ENCODE measurements at regions not wholly inside any gene's neighbourhood (a gene's known extent, or its start where the extent isn't known, plus 50 kb on each side); places are given as distances from the start of the nearest gene placed in this dataset.

DNA sequence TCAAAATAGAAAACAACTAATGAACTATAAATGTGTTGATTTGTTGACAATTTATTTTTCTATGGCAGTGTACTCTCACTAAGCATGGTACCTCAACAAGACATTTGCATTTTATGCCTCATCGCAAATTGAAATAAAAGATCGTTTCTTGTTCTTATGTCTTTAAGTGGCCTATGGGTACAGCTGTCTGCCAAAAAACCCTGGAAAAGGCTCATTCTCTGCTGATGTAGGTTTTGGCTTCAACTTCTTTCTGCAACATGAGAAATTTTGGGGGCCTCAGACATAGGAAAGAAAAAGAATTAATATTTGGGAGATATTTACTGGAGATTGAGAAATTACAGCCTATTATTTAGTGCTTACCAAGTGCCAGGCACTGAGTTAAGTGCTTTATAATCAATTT is 205.1 kb upstream of the DPP10 start:
- no peak for TF ChIP-seq POLR2A (IDR thresholded peaks at IDR 0.05)
- TF ChIP-seq, protein P1, sequence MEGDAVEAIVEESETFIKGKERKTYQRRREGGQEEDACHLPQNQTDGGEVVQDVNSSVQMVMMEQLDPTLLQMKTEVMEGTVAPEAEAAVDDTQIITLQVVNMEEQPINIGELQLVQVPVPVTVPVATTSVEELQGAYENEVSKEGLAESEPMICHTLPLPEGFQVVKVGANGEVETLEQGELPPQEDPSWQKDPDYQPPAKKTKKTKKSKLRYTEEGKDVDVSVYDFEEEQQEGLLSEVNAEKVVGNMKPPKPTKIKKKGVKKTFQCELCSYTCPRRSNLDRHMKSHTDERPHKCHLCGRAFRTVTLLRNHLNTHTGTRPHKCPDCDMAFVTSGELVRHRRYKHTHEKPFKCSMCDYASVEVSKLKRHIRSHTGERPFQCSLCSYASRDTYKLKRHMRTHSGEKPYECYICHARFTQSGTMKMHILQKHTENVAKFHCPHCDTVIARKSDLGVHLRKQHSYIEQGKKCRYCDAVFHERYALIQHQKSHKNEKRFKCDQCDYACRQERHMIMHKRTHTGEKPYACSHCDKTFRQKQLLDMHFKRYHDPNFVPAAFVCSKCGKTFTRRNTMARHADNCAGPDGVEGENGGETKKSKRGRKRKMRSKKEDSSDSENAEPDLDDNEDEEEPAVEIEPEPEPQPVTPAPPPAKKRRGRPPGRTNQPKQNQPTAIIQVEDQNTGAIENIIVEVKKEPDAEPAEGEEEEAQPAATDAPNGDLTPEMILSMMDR (IDR thresholded peaks at IDR 0.05 in 4 of 5, conservative IDR thresholded peaks at IDR 0.05 in 1 of 5) = no peak

All from gastrocnemius medialis (tissue), 4 donors.